ENCODE measurements at regions not wholly inside any gene's neighbourhood (a gene's known extent, or its start where the extent isn't known, plus 50 kb on each side); places are given as distances from the start of the nearest gene placed in this dataset.

- peaks cover 0 to 4% of the 10 kb centered on the region in 2 donors for H3K9me3 ChIP-seq (ENCODE audit: control insufficient read depth in 2 of 2, low read length in 2 of 2)
Observed at GRCh38 chr15:61798631-61799030, 261.6 kb downstream of the VPS13C start.

DNA sequence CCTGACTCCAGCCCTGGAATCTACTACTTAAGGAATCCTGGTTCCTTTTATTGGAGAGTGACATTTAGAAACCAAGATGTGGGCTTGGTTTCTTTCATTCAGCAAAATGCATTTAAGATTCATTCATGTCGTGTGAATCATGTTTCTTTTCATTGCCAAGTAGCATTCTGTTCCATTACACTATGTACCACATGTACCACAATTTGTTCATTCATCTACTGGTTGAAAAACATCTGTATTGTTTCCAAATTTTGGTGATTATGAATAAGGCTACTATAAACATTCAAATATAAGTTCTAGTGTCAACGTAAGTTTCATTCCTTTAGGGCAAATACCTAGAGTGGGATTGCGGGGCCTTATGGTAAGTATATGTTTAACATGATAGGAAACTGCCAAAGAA is 264.2 kb downstream of the VPS13C start:
- H3K4me3 ChIP-seq (ENCODE audit: low read length in 2 of 2) = no peak overlapping the region

More at GRCh38 chr15:61798631-61799030, 261.6 kb downstream of the VPS13C start:
- no peaks in the 10 kb centered on the region for H3K36me3 ChIP-seq (ENCODE audit: control insufficient read depth in 2 of 2, insufficient read depth in 2 of 2, low read length in 2 of 2)
- no peak overlapping the region for H3K9ac ChIP-seq (ENCODE audit: low read length in 2 of 2)
- peaks cover 0 to 2% of the 10 kb centered on the region in 2 donors for H3K27me3 ChIP-seq (ENCODE audit: control insufficient read depth in 1 of 2, insufficient read depth in 2 of 2, low read length in 2 of 2)
- no peak overlapping the region for H3K27ac ChIP-seq (ENCODE audit: low read length)
- H3K4me3 ChIP-seq (ENCODE audit: low read length in 2 of 2) = no peak overlapping the region
- H3K4me1 ChIP-seq (ENCODE audit: control insufficient read depth, insufficient read depth, low read length) = no peaks in the 10 kb centered on the region

DNA sequence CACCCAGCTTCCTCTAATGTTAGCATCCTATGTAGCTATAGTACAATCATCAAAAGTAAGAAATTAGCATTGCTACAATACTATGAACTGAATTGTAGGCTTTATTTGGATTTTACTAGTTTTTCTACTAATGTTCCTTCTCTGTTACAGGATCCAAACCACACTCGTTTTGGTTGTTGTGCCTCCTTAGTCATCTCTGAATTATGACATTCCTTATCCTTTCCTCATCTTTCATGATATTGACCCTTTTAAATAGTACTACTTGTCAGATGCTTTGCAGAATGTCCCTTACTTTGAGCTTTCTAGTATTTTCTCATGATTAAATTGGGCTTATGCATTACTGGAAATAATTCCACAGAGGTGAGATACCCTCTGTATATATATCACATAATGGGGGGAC is 265.4 kb downstream of the VPS13C start:
- Histone ChIP-seq H3K4me3 (ENCODE audit: low read length in 2 of 2) (no peak overlapping the region), H3K27me3 (ENCODE audit: control insufficient read depth in 1 of 2, insufficient read depth in 2 of 2, low read length in 2 of 2) (no peaks in the 10 kb centered on the region), H3K27ac (ENCODE audit: low read length) (no peak overlapping the region), H3K4me1 (ENCODE audit: control insufficient read depth, insufficient read depth, low read length) (no peaks in the 10 kb centered on the region), H3K9ac (ENCODE audit: low read length in 2 of 2) (no peak overlapping the region), H3K36me3 (ENCODE audit: control insufficient read depth in 2 of 2, insufficient read depth in 2 of 2, low read length in 2 of 2) (no peaks in the 10 kb centered on the region), H3K9me3 (ENCODE audit: control insufficient read depth in 2 of 2, low read length in 2 of 2) (no peaks in the 10 kb centered on the region)

More for the DNA sequence above, 264.2 kb downstream of the VPS13C start:
- no peaks in the 10 kb centered on the region for H3K36me3 ChIP-seq (ENCODE audit: control insufficient read depth in 2 of 2, insufficient read depth in 2 of 2, low read length in 2 of 2)
- H3K27me3 ChIP-seq (ENCODE audit: control insufficient read depth in 1 of 2, insufficient read depth in 2 of 2, low read length in 2 of 2) = no peaks in the 10 kb centered on the region
- H3K9ac ChIP-seq (ENCODE audit: low read length in 2 of 2) = no peak overlapping the region
- H3K27ac ChIP-seq (ENCODE audit: low read length) = no peak overlapping the region
- H3K4me1 ChIP-seq (ENCODE audit: control insufficient read depth, insufficient read depth, low read length) = no peaks in the 10 kb centered on the region
- H3K9me3 ChIP-seq (ENCODE audit: control insufficient read depth in 2 of 2, low read length in 2 of 2) = peaks cover 0 to 4% of the 10 kb centered on the region in 2 donors

- no peak overlapping the region for H3K4me3 ChIP-seq (ENCODE audit: low read length in 2 of 2)
- H3K9me3 ChIP-seq (ENCODE audit: control insufficient read depth in 2 of 2, low read length in 2 of 2) = no peaks in the 10 kb centered on the region
- no peaks in the 10 kb centered on the region for H3K27me3 ChIP-seq (ENCODE audit: control insufficient read depth in 1 of 2, insufficient read depth in 2 of 2, low read length in 2 of 2)
- H3K9ac ChIP-seq (ENCODE audit: low read length in 2 of 2) = no peak overlapping the region
- H3K36me3 ChIP-seq (ENCODE audit: control insufficient read depth in 2 of 2, insufficient read depth in 2 of 2, low read length in 2 of 2) = no peaks in the 10 kb centered on the region
- no peaks in the 10 kb centered on the region for H3K4me1 ChIP-seq (ENCODE audit: control insufficient read depth, insufficient read depth, low read length)
- no peak overlapping the region for H3K27ac ChIP-seq (ENCODE audit: low read length)
Observed at GRCh38 chr15:61794276-61794675, 266.0 kb downstream of the VPS13C start.

DNA sequence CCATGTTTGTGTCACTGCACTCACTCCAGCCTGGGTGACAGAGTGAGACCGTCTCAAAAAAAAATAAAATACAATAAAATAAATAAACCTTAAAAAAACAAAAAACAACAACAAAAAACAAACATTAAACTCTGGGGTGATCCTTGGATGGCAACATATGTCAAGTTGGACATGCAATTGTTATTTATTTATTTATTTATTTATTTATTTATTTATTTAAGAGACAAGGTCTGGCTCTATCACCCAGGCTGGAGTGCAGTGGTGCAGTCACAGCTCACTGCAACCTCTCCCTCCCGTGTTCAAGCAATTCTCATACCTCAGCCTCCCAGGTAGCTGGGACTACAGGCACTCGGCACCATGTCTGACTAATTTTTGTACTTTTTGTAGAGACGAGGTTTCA is 275.5 kb downstream of the VPS13C start:
- Histone ChIP-seq H3K27ac (ENCODE audit: low read length) (no peak overlapping the region), H3K27me3 (ENCODE audit: control insufficient read depth in 1 of 2, insufficient read depth in 2 of 2, low read length in 2 of 2) (no peaks in the 10 kb centered on the region), H3K4me1 (ENCODE audit: control insufficient read depth, insufficient read depth, low read length) (no peaks in the 10 kb centered on the region)

DNA sequence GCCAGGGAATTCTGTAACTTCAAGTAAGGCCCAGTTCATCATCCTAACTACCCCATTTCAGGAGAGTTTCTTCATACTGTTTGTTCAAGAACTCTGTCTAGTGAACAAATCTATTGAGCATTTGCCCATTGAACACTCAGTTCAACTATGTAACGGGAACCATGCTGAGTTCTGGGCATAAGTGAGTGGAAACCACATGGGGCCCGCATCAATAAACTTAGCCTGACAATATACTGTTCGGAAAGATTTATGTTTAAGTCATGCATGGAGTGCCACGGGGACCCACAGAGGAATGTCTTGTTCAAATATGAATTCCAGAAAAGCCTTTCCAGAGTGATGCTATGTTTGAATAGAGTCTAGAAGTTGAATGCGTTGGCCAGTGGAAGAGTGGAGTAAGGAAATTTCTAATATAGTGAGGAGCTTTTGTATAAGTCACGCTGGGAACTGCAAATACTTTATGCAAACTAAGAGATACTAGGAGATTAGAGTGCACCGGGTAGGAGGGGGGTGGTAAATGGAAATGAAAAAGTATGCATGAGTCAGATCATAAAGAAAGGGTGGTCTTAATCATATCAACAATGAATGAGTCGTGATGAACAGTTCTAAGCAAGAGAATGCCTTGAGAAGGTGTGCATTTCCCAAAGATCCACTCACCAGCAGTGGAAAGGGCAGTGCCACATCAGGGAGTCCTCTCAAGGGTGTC is 279.8 kb downstream of the VPS13C start:
- Histone ChIP-seq H3K4me3 (ENCODE audit: low read length in 2 of 2) (no peak overlapping the region), H3K36me3 (ENCODE audit: control insufficient read depth in 2 of 2, insufficient read depth in 2 of 2, low read length in 2 of 2) (no peaks in the 10 kb centered on the region), H3K9ac (ENCODE audit: low read length in 2 of 2) (no peak overlapping the region), H3K27ac (ENCODE audit: low read length) (no peak overlapping the region), H3K27me3 (ENCODE audit: control insufficient read depth in 1 of 2, insufficient read depth in 2 of 2, low read length in 2 of 2) (peaks cover 0 to 3% of the 10 kb centered on the region in 2 donors), H3K9me3 (ENCODE audit: control insufficient read depth in 2 of 2, low read length in 2 of 2) (no peaks in the 10 kb centered on the region), H3K4me1 (ENCODE audit: control insufficient read depth, insufficient read depth, low read length) (no peaks in the 10 kb centered on the region)

More for the DNA sequence above, 275.5 kb downstream of the VPS13C start:
- no peaks in the 10 kb centered on the region for H3K9me3 ChIP-seq (ENCODE audit: control insufficient read depth in 2 of 2, low read length in 2 of 2)
- no peak overlapping the region for H3K9ac ChIP-seq (ENCODE audit: low read length in 2 of 2)
- no peak overlapping the region for H3K4me3 ChIP-seq (ENCODE audit: low read length in 2 of 2)
- no peaks in the 10 kb centered on the region for H3K36me3 ChIP-seq (ENCODE audit: control insufficient read depth in 2 of 2, insufficient read depth in 2 of 2, low read length in 2 of 2)

DNA sequence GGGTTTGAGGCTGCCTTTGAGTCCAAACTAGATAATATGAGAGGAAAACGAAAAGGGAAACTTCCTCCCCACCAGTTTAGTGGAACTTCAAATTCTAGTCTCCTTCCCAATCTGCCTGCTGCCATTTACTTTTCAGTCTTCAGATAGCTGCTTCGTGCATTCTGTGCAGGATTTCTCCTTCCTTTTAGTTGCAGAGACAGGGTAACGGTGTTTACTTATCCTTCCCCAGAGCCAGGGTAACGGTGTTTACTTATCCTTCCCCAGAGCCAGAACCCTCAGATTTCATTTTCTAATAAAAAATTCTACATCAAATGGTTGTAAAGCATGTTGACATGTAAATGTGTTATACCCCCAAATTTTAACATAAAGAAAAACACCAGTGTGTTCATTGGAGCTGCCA is 282.6 kb downstream of the VPS13C start:
- no peak overlapping the region for H3K4me3 ChIP-seq (ENCODE audit: low read length in 2 of 2)
- no peak overlapping the region for H3K9ac ChIP-seq (ENCODE audit: low read length in 2 of 2)
- H3K27ac ChIP-seq (ENCODE audit: low read length) = no peak overlapping the region
- H3K36me3 ChIP-seq (ENCODE audit: control insufficient read depth in 2 of 2, insufficient read depth in 2 of 2, low read length in 2 of 2) = no peaks in the 10 kb centered on the region
- peaks cover 0 to 3% of the 10 kb centered on the region in 2 donors for H3K27me3 ChIP-seq (ENCODE audit: control insufficient read depth in 1 of 2, insufficient read depth in 2 of 2, low read length in 2 of 2)
- no peaks in the 10 kb centered on the region for H3K9me3 ChIP-seq (ENCODE audit: control insufficient read depth in 2 of 2, low read length in 2 of 2)
- H3K4me1 ChIP-seq (ENCODE audit: control insufficient read depth, insufficient read depth, low read length) = no peaks in the 10 kb centered on the region

GRCh38 chr15:61769557-61769956 is 290.7 kb downstream of the VPS13C start:
- H3K27ac ChIP-seq (ENCODE audit: low read length) = no peak overlapping the region
- no peak overlapping the region for H3K4me3 ChIP-seq (ENCODE audit: low read length in 2 of 2)
- H3K27me3 ChIP-seq (ENCODE audit: control insufficient read depth in 1 of 2, insufficient read depth in 2 of 2, low read length in 2 of 2) = peaks cover 0 to 2% of the 10 kb centered on the region in 2 donors
- H3K9ac ChIP-seq (ENCODE audit: low read length in 2 of 2) = no peak overlapping the region
- H3K9me3 ChIP-seq (ENCODE audit: control insufficient read depth in 2 of 2, low read length in 2 of 2) = peaks cover 0 to 4% of the 10 kb centered on the region in 2 donors
- H3K36me3 ChIP-seq (ENCODE audit: control insufficient read depth in 2 of 2, insufficient read depth in 2 of 2, low read length in 2 of 2) = no peaks in the 10 kb centered on the region
- H3K4me1 ChIP-seq (ENCODE audit: control insufficient read depth, insufficient read depth, low read length) = no peaks in the 10 kb centered on the region

GRCh38 chr15:61768131-61768530 is 292.1 kb downstream of the VPS13C start:
- Histone ChIP-seq H3K36me3 (ENCODE audit: control insufficient read depth in 2 of 2, insufficient read depth in 2 of 2, low read length in 2 of 2) (no peaks in the 10 kb centered on the region), H3K4me3 (ENCODE audit: low read length in 2 of 2) (no peak overlapping the region), H3K9ac (ENCODE audit: low read length in 2 of 2) (no peak overlapping the region), H3K27me3 (ENCODE audit: control insufficient read depth in 1 of 2, insufficient read depth in 2 of 2, low read length in 2 of 2) (peaks cover 0 to 2% of the 10 kb centered on the region in 2 donors), H3K4me1 (ENCODE audit: control insufficient read depth, insufficient read depth, low read length) (no peaks in the 10 kb centered on the region), H3K27ac (ENCODE audit: low read length) (no peak overlapping the region), H3K9me3 (ENCODE audit: control insufficient read depth in 2 of 2, low read length in 2 of 2) (peaks cover 0 to 4% of the 10 kb centered on the region in 2 donors)

DNA sequence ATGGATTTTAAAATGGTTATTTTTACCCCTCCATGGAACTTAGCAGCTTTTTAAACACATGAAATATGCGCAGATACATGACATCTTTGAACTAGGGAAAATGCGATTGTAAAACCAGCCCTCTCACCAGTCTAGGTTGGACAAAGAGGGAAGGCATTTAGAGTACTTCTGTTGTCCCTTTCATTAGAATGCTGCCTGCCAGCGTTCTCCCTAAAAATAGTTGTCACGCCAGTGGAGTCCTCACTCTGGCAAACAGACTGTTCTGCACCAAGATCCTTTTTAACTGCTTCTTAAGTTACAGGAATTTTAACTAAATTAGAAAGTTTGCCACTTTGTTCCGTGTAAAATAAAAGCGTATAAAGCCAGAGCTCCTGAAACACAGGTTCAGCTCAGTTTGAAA is 295.3 kb downstream of the VPS13C start:
- Histone ChIP-seq H3K27me3 (ENCODE audit: control insufficient read depth in 1 of 2, insufficient read depth in 2 of 2, low read length in 2 of 2) (peaks cover 0 to 2% of the 10 kb centered on the region in 2 donors), H3K4me3 (ENCODE audit: low read length in 2 of 2) (no peak overlapping the region), H3K36me3 (ENCODE audit: control insufficient read depth in 2 of 2, insufficient read depth in 2 of 2, low read length in 2 of 2) (no peaks in the 10 kb centered on the region), H3K4me1 (ENCODE audit: control insufficient read depth, insufficient read depth, low read length) (no peaks in the 10 kb centered on the region), H3K27ac (ENCODE audit: low read length) (no peak overlapping the region), H3K9ac (ENCODE audit: low read length in 2 of 2) (no peak overlapping the region), H3K9me3 (ENCODE audit: control insufficient read depth in 2 of 2, low read length in 2 of 2) (no peaks in the 10 kb centered on the region)

- Histone ChIP-seq H3K9me3 (ENCODE audit: control insufficient read depth in 2 of 2, low read length in 2 of 2) (no peaks in the 10 kb centered on the region), H3K9ac (ENCODE audit: low read length in 2 of 2) (no peak overlapping the region), H3K27me3 (ENCODE audit: control insufficient read depth in 1 of 2, insufficient read depth in 2 of 2, low read length in 2 of 2) (peaks cover 0 to 2% of the 10 kb centered on the region in 2 donors), H3K36me3 (ENCODE audit: control insufficient read depth in 2 of 2, insufficient read depth in 2 of 2, low read length in 2 of 2) (no peaks in the 10 kb centered on the region), H3K4me3 (ENCODE audit: low read length in 2 of 2) (no peak overlapping the region), H3K27ac (ENCODE audit: low read length) (no peak overlapping the region), H3K4me1 (ENCODE audit: control insufficient read depth, insufficient read depth, low read length) (no peaks in the 10 kb centered on the region)
Observed at GRCh38 chr15:61764141-61764540, 296.1 kb downstream of the VPS13C start.

Data from stomach smooth muscle (tissue), 2 donors.